HG03175 (cell line): ENCODE measurements at regions not wholly inside any gene's neighbourhood (a gene's known extent, or its start where the extent isn't known, plus 50 kb on each side); places are given as distances from the start of the nearest gene placed in this dataset.
A peak's percentile ranks its signal among the peaks of the same experiment; 100 is the strongest.

Experiments used
- ATAC-seq: cut with Tn5 transposase; IDR thresholded peaks from one replicate; pipeline ENCODE4 v1.9.1; 2021; ENCODE audit warnings: mild to moderate bottlenecking, moderate library complexity; ENCODE audit not compliant: unreplicated experiment

DNA sequence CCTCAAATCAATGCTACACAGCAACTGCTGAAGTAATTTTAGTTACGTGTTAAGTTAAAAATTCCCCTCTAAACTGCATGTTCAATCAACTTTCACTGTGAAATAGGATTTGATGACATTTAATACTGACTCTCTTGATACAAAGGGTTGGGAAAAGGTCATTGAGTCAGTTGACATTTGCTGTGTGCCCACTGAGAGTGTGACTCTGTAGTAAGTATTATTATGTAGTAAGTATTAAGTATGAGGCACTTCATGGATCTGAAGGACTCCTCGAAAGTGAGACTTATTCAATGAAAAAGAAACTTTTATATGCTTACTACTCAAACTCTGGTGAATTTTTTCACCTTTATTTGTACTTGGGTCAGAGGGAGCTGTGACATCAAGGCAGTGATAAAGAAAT is 83.1 kb upstream of the S1PR1 start:
- ATAC-seq: no peak

GRCh38 chr1:101152633-101153032 is 84.2 kb upstream of the S1PR1 start:
- no peak for ATAC-seq

DNA sequence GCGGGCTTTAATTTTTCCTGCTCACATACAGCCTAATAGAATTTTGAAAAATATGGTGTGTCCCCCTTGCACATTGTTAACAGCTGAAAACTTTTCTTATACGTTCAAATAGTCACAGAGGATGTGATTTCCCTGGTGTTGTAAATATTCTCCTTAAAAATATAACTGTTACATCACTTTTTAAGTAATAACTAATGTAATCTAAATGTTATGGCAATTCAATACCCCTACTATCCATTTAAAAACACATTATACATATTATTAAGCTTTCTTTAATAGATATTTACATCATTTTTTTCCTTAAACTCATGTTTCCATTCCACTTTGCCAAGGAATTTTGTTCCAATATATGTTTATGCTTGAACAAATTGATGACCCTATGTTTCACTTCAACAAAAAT is 85.5 kb upstream of the S1PR1 start:
- ATAC-seq: no peak

DNA sequence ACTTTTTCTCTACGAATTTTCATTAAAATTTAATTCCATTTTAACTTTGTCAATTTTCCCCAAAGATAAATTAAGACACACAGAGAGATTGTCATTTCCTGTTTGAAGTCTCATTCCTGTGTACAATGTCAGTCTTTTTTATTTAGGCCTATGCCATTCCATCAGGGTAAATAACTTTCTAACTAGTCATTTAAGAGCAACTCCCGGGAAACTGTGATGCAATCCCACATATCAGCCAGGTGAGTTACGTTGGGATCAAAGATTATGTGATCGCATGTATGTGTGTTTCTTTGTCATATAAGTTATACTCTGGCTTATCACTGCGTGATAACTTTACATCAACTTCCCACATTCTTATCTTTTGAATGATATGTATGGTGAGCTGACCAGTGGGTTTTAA is 86.1 kb upstream of the S1PR1 start:
- no peak for ATAC-seq

DNA sequence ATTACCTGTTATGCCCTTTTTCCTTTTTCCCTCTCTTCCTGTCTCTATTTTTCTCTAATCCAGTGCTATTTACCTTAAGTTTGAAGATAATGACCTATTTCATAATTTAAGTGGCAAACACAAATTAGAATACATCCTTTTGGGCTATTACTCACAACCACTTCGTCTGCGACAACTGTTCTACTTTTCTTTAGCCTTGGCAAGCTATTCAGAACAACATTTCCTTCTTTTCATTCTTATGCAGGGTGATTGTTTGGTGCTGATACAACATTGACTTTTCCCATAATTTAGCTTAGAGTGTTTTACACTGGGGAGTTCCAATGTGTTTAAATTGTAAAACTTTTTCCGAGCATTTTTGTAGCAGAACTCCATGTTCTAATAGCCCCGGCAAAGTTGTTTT is 86.6 kb upstream of the S1PR1 start:
- ATAC-seq: no peak

- ATAC-seq: no peak
Measured at GRCh38 chr1:101148980-101149379, 87.8 kb upstream of the S1PR1 start.

- no peak for ATAC-seq
Measured at GRCh38 chr1:101147381-101147780, 89.4 kb upstream of the S1PR1 start.

GRCh38 chr1:101145449-101145820 is 91.4 kb upstream of the S1PR1 start:
- ATAC-seq: no peak

- no peak for ATAC-seq
Measured at GRCh38 chr1:101144671-101145448, 92.0 kb upstream of the S1PR1 start.

DNA sequence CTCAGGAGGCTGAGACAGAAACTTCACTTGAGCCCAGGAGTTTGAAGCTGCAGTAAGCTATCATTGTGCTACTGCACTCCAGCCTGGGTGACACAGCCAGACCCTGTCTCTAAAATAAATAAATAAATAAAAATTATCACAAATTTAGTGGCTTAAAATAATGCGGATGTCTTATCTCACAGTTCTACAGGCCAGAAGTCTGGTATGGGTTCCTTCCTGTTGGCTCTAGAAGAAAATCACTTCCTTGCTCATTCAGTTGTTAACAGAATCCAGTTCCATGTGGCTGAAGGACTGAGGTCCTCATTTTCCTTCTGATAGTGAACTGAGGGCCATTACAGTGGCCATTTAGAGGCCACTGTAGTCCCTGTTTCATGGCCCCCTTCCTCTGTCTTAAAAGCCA is 94.6 kb upstream of the S1PR1 start:
- no peak for ATAC-seq

GRCh38 chr1:101141376-101141775 is 95.4 kb upstream of the S1PR1 start:
- no peak for ATAC-seq

GRCh38 chr1:101139821-101140718 is 96.7 kb upstream of the S1PR1 start:
- no peak for ATAC-seq

GRCh38 chr1:101139130-101139529 is 97.7 kb upstream of the S1PR1 start:
- no peak for ATAC-seq

DNA sequence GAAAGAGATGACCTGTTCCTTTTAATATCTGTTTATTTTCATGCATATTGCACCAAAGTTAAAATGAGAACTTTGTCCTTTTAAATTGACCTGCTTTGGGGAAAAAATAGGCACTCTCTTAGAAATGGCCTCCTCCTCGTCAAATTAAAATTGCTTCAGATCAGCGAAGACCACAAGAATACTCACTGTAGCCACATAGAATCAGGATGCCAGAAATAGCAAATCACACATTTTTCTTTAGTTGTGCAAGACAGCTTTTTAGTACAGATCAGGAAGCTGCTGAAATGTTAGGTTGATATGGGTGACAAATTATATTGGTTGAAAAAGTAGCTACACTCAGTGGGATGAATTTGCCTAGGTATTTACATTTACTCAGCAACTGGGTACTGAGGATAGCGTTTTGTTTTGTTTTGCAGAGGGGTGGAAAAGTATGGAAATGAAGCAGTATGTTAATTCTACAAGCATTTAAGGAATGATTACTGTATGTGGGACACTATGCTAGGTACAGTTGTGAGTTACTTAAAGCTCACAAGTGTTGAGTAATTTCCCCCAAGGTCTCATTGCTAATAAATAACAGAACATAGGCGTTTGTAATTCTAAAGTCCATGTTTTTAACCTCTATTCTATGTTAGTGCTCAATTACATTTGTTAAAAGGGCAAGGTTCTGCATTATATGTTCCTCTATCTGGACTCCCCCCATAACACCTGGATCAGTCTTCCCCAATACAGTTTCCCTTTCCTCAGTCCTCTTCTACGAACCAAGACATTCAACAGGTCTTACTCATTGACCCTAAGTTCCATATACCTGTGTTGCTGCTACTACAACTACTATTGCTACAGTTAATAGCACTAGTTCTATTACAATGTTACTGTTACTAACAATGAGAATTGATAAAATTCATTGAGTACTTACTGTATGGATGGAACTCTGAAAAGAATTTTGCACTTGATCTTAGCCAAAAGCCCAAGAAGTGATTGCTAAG is 99.4 kb upstream of the S1PR1 start:
- ATAC-seq: peak; percentile 60

- ATAC-seq: peak; percentile 65
Measured at GRCh38 chr1:101136739-101137138, 100.1 kb upstream of the S1PR1 start.

GRCh38 chr1:101136271-101136670 is 100.5 kb upstream of the S1PR1 start:
- ATAC-seq: no peak

- ATAC-seq: no peak
Measured at GRCh38 chr1:101135526-101135925, 101.3 kb upstream of the S1PR1 start.

DNA sequence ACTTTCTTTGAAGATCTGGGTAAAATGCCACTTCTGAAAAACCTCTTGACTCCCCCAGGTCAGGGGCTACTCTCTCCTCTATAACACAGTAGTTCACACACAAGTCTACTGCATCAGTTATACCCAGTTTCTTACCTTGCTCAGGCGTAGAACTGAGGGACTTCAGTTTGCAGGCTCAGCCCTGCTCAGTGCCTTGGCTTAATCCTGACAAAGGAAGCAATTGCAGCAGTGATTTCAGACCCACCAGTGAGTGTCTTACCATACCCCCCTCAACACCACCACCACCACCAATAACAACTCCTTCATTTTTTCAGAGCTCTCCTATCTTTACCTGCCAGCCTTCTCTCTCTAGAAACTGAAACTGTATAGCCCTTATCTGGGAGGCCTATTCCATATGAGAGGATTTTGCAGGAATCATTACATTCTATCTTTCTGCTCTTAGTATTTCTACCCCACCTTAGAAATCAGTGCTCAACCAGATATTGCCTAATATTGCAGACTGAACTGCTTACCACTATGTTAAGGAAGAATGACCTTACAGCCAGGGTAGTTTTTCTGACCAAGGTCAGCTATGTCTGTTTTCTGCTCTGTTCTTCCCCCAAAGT is 105.5 kb upstream of the S1PR1 start:
- ATAC-seq: no peak

GRCh38 chr1:101130673-101131072 is 105.1 kb upstream of the DPH5 start:
- ATAC-seq: no peak

GRCh38 chr1:101128846-101129245 is 103.3 kb upstream of the DPH5 start:
- no peak for ATAC-seq
